Activated CD4-positive, alpha-beta memory T cell treated with anti-CD3 and anti-CD28 coated beads for 36 hours (primary cell): ENCODE measurements at regions not wholly inside any gene's neighbourhood (a gene's known extent, or its start where the extent isn't known, plus 50 kb on each side); places are given as distances from the start of the nearest gene placed in this dataset.
"Not testable (repeated sequence)": the region's sequence is repeated elsewhere in the genome, so short reads cannot be mapped to it uniquely, and the experiment has no call there.

Experiments used
- CTCF ChIA-PET: fragments of 350-600 bp; sonication (Branson Sonifier 250); formaldehyde crosslinking; loops from one replicate; lab custom pipeline; 2021; ENCODE audit warnings: antibody characterized with exemption, inconsistent platforms; lab: Charles Lee
- POLR2A ChIA-PET: fragments of 350-600 bp; sonication (Branson Sonifier 250); formaldehyde crosslinking; loops from one replicate; lab custom pipeline; 2021; ENCODE audit warnings: antibody characterized with exemption; lab: Charles Lee
- DNase-seq: peaks from one replicate; pipeline ENCODE4 v3.0.0-alpha.2; 2020
- H3K27ac Mint-ChIP-seq: one replicate; pipeline ENCODE4 v1.8.0; 2021; ENCODE audit warnings: mixed read lengths
- H3K27me3 Mint-ChIP-seq: one replicate; pipeline ENCODE4 v1.8.0; 2021; ENCODE audit warnings: mixed read lengths
- H3K36me3 Mint-ChIP-seq: one replicate; pipeline ENCODE4 v1.8.0; 2021; ENCODE audit warnings: mixed read lengths
- H3K4me1 Mint-ChIP-seq: one replicate; pipeline ENCODE4 v1.8.0; 2021; ENCODE audit warnings: low read depth, mixed read lengths
- H3K4me3 Mint-ChIP-seq: one replicate; pipeline ENCODE4 v1.8.0; 2021; ENCODE audit warnings: mild to moderate bottlenecking, mixed read lengths
- H3K9me3 Mint-ChIP-seq: one replicate; pipeline ENCODE4 v1.8.0; 2021; ENCODE audit warnings: mixed read lengths
- intact Hi-C: fragments of 100-400 bp; cut with micrococcal nuclease; formaldehyde crosslinking; loops from one replicate; pipeline ENCODE4 v1.15.1; 2023

DNA sequence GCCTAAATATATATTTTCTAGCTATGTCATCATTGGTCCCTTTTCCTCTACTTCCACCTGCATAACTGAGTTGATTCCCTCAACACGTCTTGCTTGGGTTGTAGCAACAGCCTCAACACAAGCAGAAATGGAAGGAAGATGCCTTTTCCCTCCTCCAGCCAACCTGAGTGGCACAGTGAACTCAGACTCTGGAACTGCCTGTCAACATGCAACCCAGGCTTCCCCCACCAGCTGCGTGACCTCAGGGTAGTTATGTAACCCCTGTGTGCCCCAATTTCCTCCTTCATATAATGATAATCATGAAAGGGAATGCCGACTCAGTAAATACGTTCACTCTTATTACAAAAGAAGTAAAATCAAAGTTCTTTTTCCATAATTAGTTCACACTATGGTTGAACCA, 101.8 kb upstream of the TERB2 start:
- H3K36me3 Mint-ChIP-seq, H3K4me1 Mint-ChIP-seq, DNase-seq, H3K27ac Mint-ChIP-seq, POLR2A ChIA-PET, H3K27me3 Mint-ChIP-seq, H3K9me3 Mint-ChIP-seq, H3K4me3 Mint-ChIP-seq: not testable (repeated sequence)
- intact Hi-C loops: loop anchor here (5.0 kb wide), 2 partner anchors 168 to 183 kb away; partner anchors contain the start of gene SORD
- CTCF ChIA-PET: interaction anchor here (1.2 to 3.9 kb wide), 7 partner anchors 28 to 277 kb away, joined by 3 to 53 read pairs (median 7); no protein-coding TSS in a partner anchor

DNA sequence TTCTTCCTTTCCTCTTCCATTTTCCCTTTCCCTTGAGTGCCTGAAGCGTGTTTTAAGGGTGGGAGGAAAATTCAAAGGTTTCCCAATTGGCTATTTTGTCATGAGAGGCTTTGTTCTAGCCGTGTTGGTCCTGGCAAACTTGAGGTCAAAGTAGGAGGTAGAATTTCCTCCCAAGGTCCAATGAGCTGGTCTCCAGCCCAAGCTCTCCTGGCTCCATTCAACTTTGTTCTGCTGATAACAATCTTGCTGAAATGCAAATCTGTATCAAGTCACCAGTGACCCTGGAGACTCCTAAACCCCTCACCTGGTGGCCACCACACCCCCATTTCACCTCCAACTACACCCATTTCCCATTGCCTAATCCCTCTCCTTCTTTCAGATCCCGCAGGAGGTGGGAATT, 100.2 kb upstream of the TERB2 start:
- H3K27me3 Mint-ChIP-seq, H3K27ac Mint-ChIP-seq, intact Hi-C loops, CTCF ChIA-PET, H3K36me3 Mint-ChIP-seq, H3K4me1 Mint-ChIP-seq, H3K9me3 Mint-ChIP-seq, DNase-seq, POLR2A ChIA-PET, H3K4me3 Mint-ChIP-seq: not testable (repeated sequence)

DNA sequence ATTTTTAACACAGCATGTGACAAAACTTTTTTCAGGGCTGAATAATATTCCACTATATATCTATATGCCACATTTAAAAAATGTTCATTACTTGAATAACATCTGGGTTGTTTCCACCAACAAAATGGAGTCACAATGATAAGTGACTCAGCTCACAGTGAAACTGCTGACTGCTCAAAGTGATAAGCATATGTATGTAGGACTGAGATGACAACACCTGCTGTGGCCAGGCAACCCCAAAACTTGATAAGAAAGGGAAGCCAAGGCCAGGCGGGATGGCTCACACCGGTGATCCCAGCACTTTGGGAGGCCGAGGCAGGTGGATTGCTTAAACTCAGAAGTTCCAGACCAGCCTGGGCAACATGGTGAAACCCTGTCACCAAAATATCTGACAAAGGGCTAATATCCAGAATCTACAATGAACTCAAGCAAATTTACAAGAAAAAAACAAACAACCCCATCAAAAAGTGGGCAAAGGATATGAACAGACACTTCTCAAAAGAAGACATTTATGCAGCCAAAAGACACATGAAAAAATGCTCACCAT, 99.2 kb upstream of the TERB2 start:
- DNase-seq, intact Hi-C loops, H3K27ac Mint-ChIP-seq, H3K36me3 Mint-ChIP-seq, POLR2A ChIA-PET, H3K4me1 Mint-ChIP-seq, H3K9me3 Mint-ChIP-seq, H3K4me3 Mint-ChIP-seq, CTCF ChIA-PET, H3K27me3 Mint-ChIP-seq: not testable (repeated sequence)

DNA sequence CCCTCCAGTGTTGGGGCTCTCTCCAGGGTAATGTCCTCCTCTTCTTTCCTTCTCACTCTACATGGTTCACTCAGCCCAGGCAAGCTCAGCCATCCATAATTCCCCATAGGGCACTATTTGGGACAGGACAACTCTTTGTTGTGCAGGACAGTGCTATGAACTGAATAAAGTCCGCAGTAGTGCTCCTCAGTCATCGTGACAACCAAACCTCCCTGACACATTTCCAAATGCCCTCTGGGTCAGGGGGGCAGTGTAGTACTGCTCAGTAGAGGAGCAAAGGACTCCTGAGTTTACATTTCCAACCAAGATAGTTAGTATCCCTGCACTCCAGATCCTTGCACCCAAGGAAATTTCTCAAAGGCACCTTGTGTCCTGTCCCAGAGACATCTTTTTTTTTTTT, 97.4 kb upstream of the TERB2 start:
- POLR2A ChIA-PET, DNase-seq, H3K9me3 Mint-ChIP-seq, H3K36me3 Mint-ChIP-seq, H3K27ac Mint-ChIP-seq, H3K4me1 Mint-ChIP-seq, H3K27me3 Mint-ChIP-seq, intact Hi-C loops, H3K4me3 Mint-ChIP-seq: not testable (repeated sequence)
- CTCF ChIA-PET: interaction anchor here (1.0 kb wide), 1 partner anchor 23 kb away, joined by 3 read pairs; no protein-coding TSS in a partner anchor

DNA sequence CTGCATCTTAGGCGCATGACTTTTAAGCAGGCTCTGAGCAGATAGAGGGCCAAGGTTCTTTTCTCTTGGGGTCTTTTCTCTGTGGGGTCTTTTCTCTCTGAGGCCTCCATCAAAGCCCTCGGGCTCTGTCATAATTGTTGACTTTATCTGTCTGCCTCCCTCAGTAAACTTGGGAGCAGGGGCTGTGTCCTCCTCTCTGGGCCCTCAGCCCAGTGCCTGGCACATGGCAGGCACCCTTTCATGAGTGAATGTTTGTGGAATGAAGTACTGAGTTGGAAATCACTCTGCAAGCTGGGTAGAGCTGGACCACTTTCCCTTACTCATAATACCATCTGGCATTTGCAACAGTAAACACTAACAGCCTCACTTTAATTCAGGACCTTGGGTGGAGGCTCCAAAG, 96.3 kb upstream of the TERB2 start:
- H3K36me3 Mint-ChIP-seq, H3K9me3 Mint-ChIP-seq, intact Hi-C loops, H3K4me1 Mint-ChIP-seq, H3K27ac Mint-ChIP-seq, H3K4me3 Mint-ChIP-seq, H3K27me3 Mint-ChIP-seq, POLR2A ChIA-PET, CTCF ChIA-PET, DNase-seq: not testable (repeated sequence)

DNA sequence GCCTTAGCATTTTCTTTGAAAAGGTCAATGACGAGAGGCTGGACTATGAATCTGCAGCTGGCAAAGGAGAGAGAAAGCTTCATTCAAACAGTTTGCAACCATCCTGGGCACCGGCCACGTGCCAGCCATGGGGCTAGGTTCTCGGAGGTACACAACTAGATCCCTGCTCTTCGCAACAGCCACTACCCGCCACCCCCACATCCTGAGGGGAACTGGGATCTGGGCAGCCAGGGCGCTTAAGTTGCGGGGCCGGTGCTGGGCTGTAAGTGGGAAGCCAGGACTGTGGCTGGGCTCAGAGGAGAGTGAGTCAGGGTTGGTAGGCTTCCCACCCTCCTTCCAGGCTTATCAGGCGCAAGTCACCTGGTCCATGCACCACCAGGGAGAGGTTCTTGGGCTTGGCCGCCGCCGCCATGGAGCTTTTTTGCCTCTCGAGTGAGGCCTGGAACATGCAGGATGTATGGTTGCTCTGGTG, 95.0 kb upstream of the TERB2 start:
- H3K27me3 Mint-ChIP-seq: no peaks in the 10 kb centered on the region
- no peak overlapping the region for H3K27ac Mint-ChIP-seq
- CTCF ChIA-PET: no interaction called here
- peaks cover 3% of the 10 kb centered on the region for H3K36me3 Mint-ChIP-seq
- intact Hi-C loops: no loop called here
- no peak overlapping the region for H3K4me3 Mint-ChIP-seq
- no peaks in the 10 kb centered on the region for H3K4me1 Mint-ChIP-seq
- no peak for DNase-seq
- peaks cover 6% of the 10 kb centered on the region for H3K9me3 Mint-ChIP-seq
- POLR2A ChIA-PET: interaction anchor here (0.6 kb wide), 1 partner anchor 9 kb away, joined by 3 read pairs; no protein-coding TSS in a partner anchor

DNA sequence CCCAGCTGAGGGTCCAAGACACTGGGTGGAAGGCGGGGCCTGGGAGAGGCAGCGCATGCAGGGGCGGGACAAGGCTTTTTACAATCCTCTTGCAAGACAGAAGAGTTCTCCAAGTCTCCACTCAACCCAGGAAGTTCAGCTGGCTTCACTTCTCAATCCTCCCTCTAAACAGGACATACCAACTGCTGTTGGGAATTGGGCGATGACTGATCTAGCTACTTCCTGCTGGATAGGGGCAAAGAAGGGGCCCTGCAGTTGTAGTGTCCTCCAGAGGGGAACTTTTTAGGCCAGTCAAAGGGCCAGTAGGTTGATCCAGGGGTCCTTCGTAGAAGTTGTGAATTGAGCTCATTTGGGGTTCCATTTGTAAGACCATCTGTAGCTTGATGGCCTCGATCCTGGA, 94.6 kb upstream of the TERB2 start:
- H3K9me3 Mint-ChIP-seq: peaks cover 6% of the 10 kb centered on the region
- peaks cover 1% of the 10 kb centered on the region for H3K27me3 Mint-ChIP-seq
- no peak for DNase-seq
- no peaks in the 10 kb centered on the region for H3K4me1 Mint-ChIP-seq
- intact Hi-C loops: no loop called here
- ChIA-PET CTCF (interaction anchor here (1.1 kb wide), 1 partner anchor 9 kb away, joined by 3 read pairs; no protein-coding TSS in a partner anchor), POLR2A (interaction anchor here (0.6 kb wide), 1 partner anchor 10 kb away, joined by 3 read pairs; no protein-coding TSS in a partner anchor)
- H3K36me3 Mint-ChIP-seq: peaks cover 3% of the 10 kb centered on the region
- no peak overlapping the region for H3K27ac Mint-ChIP-seq
- no peak overlapping the region for H3K4me3 Mint-ChIP-seq

DNA sequence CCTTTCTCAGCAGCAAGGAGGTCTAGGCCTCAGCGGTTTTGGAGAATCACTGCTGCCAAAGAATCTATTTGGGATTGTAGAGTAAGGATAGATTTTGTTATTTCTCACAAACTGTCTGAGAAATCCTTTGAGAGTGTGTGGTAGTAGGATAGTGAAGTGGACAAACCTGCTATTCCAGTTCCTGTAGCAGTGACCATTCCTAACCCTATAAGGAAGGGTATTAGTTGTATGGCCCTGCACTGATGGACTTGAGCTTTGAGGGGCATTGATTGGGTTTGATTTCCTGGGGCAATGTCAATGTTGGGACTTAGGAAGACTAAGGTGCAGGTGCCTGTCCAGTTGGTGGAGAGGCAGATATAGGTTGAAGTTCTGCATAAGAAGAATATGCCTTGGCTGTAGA, 93.6 kb upstream of the TERB2 start:
- H3K4me1 Mint-ChIP-seq, POLR2A ChIA-PET, H3K4me3 Mint-ChIP-seq, H3K9me3 Mint-ChIP-seq, H3K36me3 Mint-ChIP-seq, intact Hi-C loops, DNase-seq, H3K27me3 Mint-ChIP-seq, H3K27ac Mint-ChIP-seq: not testable (repeated sequence)
- CTCF ChIA-PET: interaction anchor here (1.1 kb wide), 1 partner anchor 10 kb away, joined by 3 read pairs; no protein-coding TSS in a partner anchor

DNA sequence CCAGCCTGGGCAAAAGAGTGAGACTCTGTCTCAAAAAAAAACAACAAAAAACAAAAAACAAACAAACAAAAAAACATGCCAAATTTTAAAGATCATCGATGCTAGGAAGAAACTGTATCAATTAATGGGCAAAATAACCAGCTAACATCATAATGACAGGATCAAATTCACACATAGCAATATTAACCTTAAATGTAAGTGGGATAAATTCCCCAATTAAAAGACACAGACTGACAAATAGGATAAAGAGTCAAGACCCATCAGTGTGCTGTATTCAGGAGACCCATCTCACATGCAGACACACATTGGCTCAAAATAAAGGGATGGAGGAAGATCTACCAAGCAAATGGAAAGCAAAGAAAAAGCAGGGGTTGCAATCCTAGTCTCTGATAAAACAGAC, 88.4 kb upstream of the TERB2 start:
- DNase-seq, H3K4me1 Mint-ChIP-seq, intact Hi-C loops, H3K36me3 Mint-ChIP-seq, H3K4me3 Mint-ChIP-seq, POLR2A ChIA-PET, H3K27ac Mint-ChIP-seq, CTCF ChIA-PET, H3K9me3 Mint-ChIP-seq: not testable (repeated sequence)
- H3K27me3 Mint-ChIP-seq: peaks cover 11% of the 10 kb centered on the region

DNA sequence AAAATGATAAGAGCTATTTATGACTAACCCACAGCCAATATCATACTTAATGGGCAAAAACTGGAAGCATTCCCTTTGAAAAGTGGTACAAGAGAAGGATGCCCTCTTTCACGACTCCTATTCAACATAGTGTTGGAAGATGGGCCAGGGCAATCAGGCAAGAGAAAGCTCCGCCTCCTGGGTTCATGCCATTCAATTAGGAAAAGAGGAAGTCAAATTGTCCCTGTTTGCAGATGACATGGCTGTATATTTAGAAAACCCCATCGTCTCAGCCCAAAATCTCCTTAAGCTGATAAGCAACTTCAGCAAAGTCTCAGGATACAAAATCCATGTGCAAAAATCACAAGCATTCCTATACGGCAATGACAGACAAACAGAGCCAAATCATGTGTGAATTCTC, 86.4 kb upstream of the TERB2 start:
- H3K36me3 Mint-ChIP-seq, H3K27ac Mint-ChIP-seq, DNase-seq, intact Hi-C loops, H3K4me3 Mint-ChIP-seq, POLR2A ChIA-PET, H3K4me1 Mint-ChIP-seq: not testable (repeated sequence)
- Mint-ChIP-seq H3K27me3 (peaks cover 11% of the 10 kb centered on the region), H3K9me3 (peaks cover 11% of the 10 kb centered on the region)
- CTCF ChIA-PET: interaction anchor here (0.6 kb wide), 1 partner anchor 97 kb away, joined by 3 read pairs; no protein-coding TSS in a partner anchor

DNA sequence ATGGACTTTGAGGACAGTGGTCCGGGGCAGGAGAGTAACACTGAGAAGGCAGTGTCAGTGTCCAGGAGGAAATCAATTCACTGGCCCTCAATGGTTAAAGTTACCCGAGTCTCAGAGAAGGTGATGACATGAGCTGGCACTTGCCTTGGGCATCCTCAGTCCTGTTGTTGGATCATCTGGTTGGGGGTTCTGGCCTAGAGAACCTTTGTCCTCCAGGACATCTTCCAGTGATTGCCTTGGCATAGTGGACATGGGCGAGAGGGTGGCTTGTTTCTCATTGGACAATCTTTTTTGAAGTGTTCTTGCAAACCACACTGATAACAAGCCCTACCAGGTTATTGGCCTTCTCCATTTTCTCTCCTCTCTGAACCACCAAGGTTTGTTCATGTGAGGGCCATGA, 83.4 kb upstream of the TERB2 start:
- Mint-ChIP-seq H3K9me3 (peaks cover 38% of the 10 kb centered on the region), H3K36me3 (peaks cover 18% of the 10 kb centered on the region), H3K27ac (no peak overlapping the region), H3K4me3 (no peak overlapping the region), H3K4me1 (no peaks in the 10 kb centered on the region), H3K27me3 (peaks cover 11% of the 10 kb centered on the region)
- CTCF ChIA-PET: interaction anchor here (0.6 kb wide), 1 partner anchor 136 kb away, joined by 3 read pairs; no protein-coding TSS in a partner anchor
- no peak for DNase-seq
- intact Hi-C loops: no loop called here
- POLR2A ChIA-PET: no interaction called here

DNA sequence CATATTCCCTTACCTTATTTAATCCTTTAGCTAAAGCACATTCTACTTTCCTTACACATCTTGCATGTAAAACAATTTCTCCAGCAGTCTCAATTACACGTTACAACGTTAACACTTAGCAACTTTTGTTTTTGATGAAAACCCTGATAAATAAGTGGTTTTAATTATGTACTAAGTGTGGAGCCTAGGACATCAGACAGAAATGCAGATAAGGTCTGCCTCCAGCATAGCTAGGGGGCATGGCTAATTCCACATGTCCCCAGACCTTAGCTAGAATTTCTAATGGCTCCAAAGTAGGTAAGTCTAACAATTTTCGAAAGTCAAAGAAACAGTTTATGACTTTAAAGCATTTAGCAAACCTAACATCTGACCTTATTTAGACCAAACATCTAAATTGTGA, 77.4 kb upstream of the TERB2 start:
- ChIA-PET POLR2A (no interaction called here), CTCF (interaction anchor here (1.3 kb wide), 1 partner anchor 26 kb away, joined by 5 read pairs; no protein-coding TSS in a partner anchor)
- Mint-ChIP-seq H3K4me1 (peaks cover 33% of the 10 kb centered on the region), H3K36me3 (peaks cover 32% of the 10 kb centered on the region), H3K27ac (no peak overlapping the region), H3K4me3 (no peak overlapping the region), H3K27me3 (peaks cover 11% of the 10 kb centered on the region), H3K9me3 (peaks cover 52% of the 10 kb centered on the region)
- intact Hi-C loops: no loop called here
- no peak for DNase-seq
